Endothelial cell (in vitro differentiated cells): ENCODE measurements at regions not wholly inside any gene's neighbourhood (a gene's known extent, or its start where the extent isn't known, plus 50 kb on each side); places are given as distances from the start of the nearest gene placed in this dataset.

Experiments
- DNase-seq: peaks from one replicate; pipeline ENCODE4 v3.0.0; 2021; ENCODE audit warnings: low spot score
- H3K27ac Mint-ChIP-seq: one replicate; pipeline ENCODE4 v1.8.0; 2021; ENCODE audit warnings: mixed read lengths, inconsistent platforms; ENCODE audit not compliant: unreplicated experiment
- H3K27me3 Mint-ChIP-seq: one replicate; pipeline ENCODE4 v1.8.0; 2021; ENCODE audit warnings: mild to moderate bottlenecking, moderate library complexity, mixed read lengths, inconsistent platforms; ENCODE audit not compliant: unreplicated experiment
- H3K36me3 Mint-ChIP-seq: one replicate; pipeline ENCODE4 v1.8.0; 2021; ENCODE audit warnings: mild to moderate bottlenecking, low read depth, mixed read lengths, inconsistent platforms; ENCODE audit not compliant: unreplicated experiment
- H3K4me1 Mint-ChIP-seq: one replicate; pipeline ENCODE4 v1.8.0; 2021; ENCODE audit warnings: mild to moderate bottlenecking, mixed read lengths, inconsistent platforms; ENCODE audit not compliant: unreplicated experiment
- H3K4me3 Mint-ChIP-seq: one replicate; pipeline ENCODE4 v1.8.0; 2021; ENCODE audit warnings: mild to moderate bottlenecking, mixed read lengths, inconsistent platforms; ENCODE audit not compliant: unreplicated experiment
- H3K9me3 Mint-ChIP-seq: one replicate; pipeline ENCODE4 v1.8.0; 2021; ENCODE audit warnings: mixed read lengths, inconsistent platforms; ENCODE audit not compliant: unreplicated experiment
- TF ChIP-seq, protein P1 (sequence below): fragments of 200-600 bp; sonication (generic); IDR thresholded peaks from one replicate; pipeline ENCODE4 v1.5.0; 2021; ENCODE audit warnings: antibody characterized with exemption; ENCODE audit not compliant: unreplicated experiment

GRCh38 chr22:27198518-27199035, 541.2 kb downstream of the MIAT start:
- Mint-ChIP-seq H3K36me3 (no peaks in the 10 kb centered on the region), H3K4me3 (no peak overlapping the region), H3K27ac (no peak overlapping the region), H3K9me3 (no peaks in the 10 kb centered on the region), H3K4me1 (peaks cover 11% of the 10 kb centered on the region), H3K27me3 (peaks cover 8% of the 10 kb centered on the region)
- TF ChIP-seq, protein P1, sequence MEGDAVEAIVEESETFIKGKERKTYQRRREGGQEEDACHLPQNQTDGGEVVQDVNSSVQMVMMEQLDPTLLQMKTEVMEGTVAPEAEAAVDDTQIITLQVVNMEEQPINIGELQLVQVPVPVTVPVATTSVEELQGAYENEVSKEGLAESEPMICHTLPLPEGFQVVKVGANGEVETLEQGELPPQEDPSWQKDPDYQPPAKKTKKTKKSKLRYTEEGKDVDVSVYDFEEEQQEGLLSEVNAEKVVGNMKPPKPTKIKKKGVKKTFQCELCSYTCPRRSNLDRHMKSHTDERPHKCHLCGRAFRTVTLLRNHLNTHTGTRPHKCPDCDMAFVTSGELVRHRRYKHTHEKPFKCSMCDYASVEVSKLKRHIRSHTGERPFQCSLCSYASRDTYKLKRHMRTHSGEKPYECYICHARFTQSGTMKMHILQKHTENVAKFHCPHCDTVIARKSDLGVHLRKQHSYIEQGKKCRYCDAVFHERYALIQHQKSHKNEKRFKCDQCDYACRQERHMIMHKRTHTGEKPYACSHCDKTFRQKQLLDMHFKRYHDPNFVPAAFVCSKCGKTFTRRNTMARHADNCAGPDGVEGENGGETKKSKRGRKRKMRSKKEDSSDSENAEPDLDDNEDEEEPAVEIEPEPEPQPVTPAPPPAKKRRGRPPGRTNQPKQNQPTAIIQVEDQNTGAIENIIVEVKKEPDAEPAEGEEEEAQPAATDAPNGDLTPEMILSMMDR: no peak
- no peak for DNase-seq

- peaks cover 11% of the 10 kb centered on the region for H3K4me1 Mint-ChIP-seq
- DNase-seq: no peak
- H3K27ac Mint-ChIP-seq: no peak overlapping the region
Measured at GRCh38 chr22:27199354-27199753, 542.0 kb downstream of the MIAT start.

DNA sequence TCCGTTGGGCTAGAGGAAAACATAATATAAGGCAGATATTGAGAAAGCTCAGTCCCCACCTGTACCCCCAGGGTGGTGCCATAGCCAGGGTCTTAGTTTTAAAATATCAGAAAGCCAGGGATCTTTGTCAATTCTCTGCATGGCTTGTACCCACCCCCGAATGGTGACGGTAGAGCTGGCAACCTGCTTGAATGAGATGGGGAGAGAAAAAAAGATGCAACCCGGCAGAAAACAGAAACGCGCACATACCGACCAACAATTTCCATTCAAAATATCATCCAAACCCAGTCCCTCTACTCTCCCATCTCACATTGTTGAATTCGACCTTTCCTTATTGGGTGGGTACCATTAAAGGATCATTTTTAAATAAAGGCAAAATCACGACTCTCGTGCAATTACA, 543.9 kb downstream of the MIAT start:
- Mint-ChIP-seq H3K4me3 (no peak overlapping the region), H3K9me3 (no peaks in the 10 kb centered on the region), H3K36me3 (no peaks in the 10 kb centered on the region), H3K27ac (no peak overlapping the region), H3K27me3 (peaks cover 3% of the 10 kb centered on the region), H3K4me1 (peaks cover 11% of the 10 kb centered on the region)
- TF ChIP-seq, protein P1: no peak
- DNase-seq: no peak

More at GRCh38 chr22:27199354-27199753, 542.0 kb downstream of the MIAT start:
- TF ChIP-seq, protein P1: no peak
- Mint-ChIP-seq H3K36me3 (no peaks in the 10 kb centered on the region), H3K9me3 (no peaks in the 10 kb centered on the region), H3K4me3 (no peak overlapping the region), H3K27me3 (peaks cover 7% of the 10 kb centered on the region)

- DNase-seq: no peak
- Mint-ChIP-seq H3K9me3 (no peaks in the 10 kb centered on the region), H3K36me3 (no peaks in the 10 kb centered on the region), H3K27ac (no peak overlapping the region), H3K4me3 (no peak overlapping the region), H3K4me1 (peaks cover 11% of the 10 kb centered on the region), H3K27me3 (peaks cover 3% of the 10 kb centered on the region)
- TF ChIP-seq, protein P1: no peak
Measured at GRCh38 chr22:27201741-27202140, 544.4 kb downstream of the MIAT start.

DNA sequence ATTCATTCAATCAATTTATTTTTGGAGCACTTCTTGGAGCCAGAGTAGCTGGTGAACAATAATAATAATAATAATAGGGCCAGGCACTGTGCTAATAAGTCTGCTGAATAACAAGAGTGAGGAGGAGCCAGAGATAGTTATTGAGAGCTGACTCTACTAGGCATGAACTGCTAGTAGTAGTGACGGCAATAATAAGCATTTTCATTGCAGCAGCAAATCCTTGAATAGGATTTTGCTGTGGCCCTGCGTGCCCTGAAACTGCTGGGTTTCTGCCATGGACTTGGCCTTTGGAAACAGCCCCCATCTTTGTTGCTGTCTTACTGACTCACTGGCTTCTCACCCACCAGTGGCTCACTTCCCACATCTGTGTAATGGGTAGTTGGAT, 545.9 kb downstream of the MIAT start:
- Mint-ChIP-seq H3K4me1 (peaks cover 9% of the 10 kb centered on the region), H3K9me3 (no peaks in the 10 kb centered on the region), H3K36me3 (no peaks in the 10 kb centered on the region), H3K27ac (no peak overlapping the region), H3K4me3 (no peak overlapping the region), H3K27me3 (peaks cover 3% of the 10 kb centered on the region)
- DNase-seq: no peak
- TF ChIP-seq, protein P1: no peak
